HEK293 (cell line): ENCODE measurements at regions not wholly inside any gene's neighbourhood (a gene's known extent, or its start where the extent isn't known, plus 50 kb on each side); places are given as distances from the start of the nearest gene placed in this dataset.

Experiments
- CTCF ChIA-PET: fragments of 350-600 bp; formaldehyde crosslinking; extraction: SDS; loops from one replicate; lab custom pipeline; 2021; ENCODE audit warnings: antibody characterized with exemption; lab: Yijun Ruan, JAX
- POLR2A ChIA-PET: fragments of 300-600 bp; formaldehyde crosslinking; extraction: SDS; loops from one replicate; lab custom pipeline; 2020; ENCODE audit warnings: antibody characterized with exemption, inconsistent platforms; lab: Yijun Ruan, JAX
- H3K27ac ChIP-seq: fragments of 200-500 bp; sonication (Bioruptor generic); 2 replicates; pipeline ENCODE4 v1.5.1; 2014; ENCODE audit warnings: low read depth, low read length, control low read depth, inconsistent platforms; ENCODE audit errors: extremely low read depth
- H3K36me3 ChIP-seq, 2 experiments: fragments of 200-500 bp in 1 of 2; sonication (Bioruptor generic) in 1 of 2; 1 replicate in 1 of 2; 2 replicates in 1 of 2; pipeline ENCODE4 v1.5.1; 2014 to 2017; ENCODE audit warnings: inconsistent platforms in 2 of 2, low read length in 2 of 2; ENCODE audit not compliant: control insufficient read depth in 2 of 2, insufficient read depth in 1 of 2
- H3K4me1 ChIP-seq: fragments of 200-500 bp; sonication (Bioruptor generic); 2 replicates; pipeline ENCODE4 v1.5.1; 2014; ENCODE audit warnings: mild to moderate bottlenecking, low read length, inconsistent platforms; ENCODE audit not compliant: control insufficient read depth, insufficient read depth
- H3K4me3 ChIP-seq: 2 replicates; pipeline ENCODE4 v1.5.1; 2011; ENCODE audit warnings: low read depth, mild to moderate bottlenecking, control low read depth, low read length, moderate library complexity
- H3K9me3 ChIP-seq: fragments of 200-500 bp; sonication (Bioruptor generic); 2 replicates; pipeline ENCODE4 v1.5.1; 2014; ENCODE audit warnings: low read depth, low read length, inconsistent platforms; ENCODE audit not compliant: control insufficient read depth, insufficient read depth
- GLIS1 ChIP-seq: fragments of 450-650 bp; formaldehyde crosslinking; IDR thresholded peaks from 2 replicates; pipeline ENCODE4 v1.5.1; 2016; ENCODE audit warnings: missing biosample characterization, missing genetic modification characterization
- KLF8 ChIP-seq: fragments of 450-650 bp; formaldehyde crosslinking; IDR thresholded peaks from 2 replicates; pipeline ENCODE4 v1.5.1; 2016; ENCODE audit warnings: missing biosample characterization, missing genetic modification characterization
- KLF9 ChIP-seq: fragments of 450-650 bp; formaldehyde crosslinking; IDR thresholded peaks from 2 replicates; pipeline ENCODE4 v1.5.1; 2016; ENCODE audit warnings: missing biosample characterization, missing genetic modification characterization, low read depth
- SP3 ChIP-seq: fragments of 450-650 bp; formaldehyde crosslinking; IDR thresholded peaks from 2 replicates; pipeline ENCODE4 v1.5.1; 2016; ENCODE audit warnings: missing biosample characterization, missing genetic modification characterization
- TRIM28 ChIP-seq: IDR thresholded peaks from 2 replicates; pipeline ENCODE4 v1.6.1; 2011; ENCODE audit warnings: low read length, control low read depth, borderline replicate concordance
- YY1 ChIP-seq: fragments of 450-650 bp; formaldehyde crosslinking; IDR thresholded peaks from 2 replicates; pipeline ENCODE4 v1.5.1; 2018; ENCODE audit warnings: missing biosample characterization, missing genetic modification characterization
- ZNF140 ChIP-seq: fragments of 450-650 bp; formaldehyde crosslinking; IDR thresholded peaks from 2 replicates; pipeline ENCODE4 v1.5.1; 2016; ENCODE audit warnings: missing biosample characterization, missing genetic modification characterization
- ZNF16 ChIP-seq: fragments of 450-650 bp; formaldehyde crosslinking; IDR thresholded peaks from 2 replicates; pipeline ENCODE4 v1.5.1; 2016; ENCODE audit warnings: low read depth, missing biosample characterization, missing genetic modification characterization
- ZNF174 ChIP-seq: fragments of 450-650 bp; formaldehyde crosslinking; IDR thresholded peaks from 2 replicates; pipeline ENCODE4 v1.5.0; 2017; ENCODE audit warnings: missing biosample characterization, mild to moderate bottlenecking, missing genetic modification characterization
- ZNF202 ChIP-seq: fragments of 450-650 bp; formaldehyde crosslinking; IDR thresholded peaks from 2 replicates; pipeline ENCODE4 v1.5.1; 2016; ENCODE audit warnings: missing biosample characterization, missing genetic modification characterization, borderline replicate concordance
- ZNF223 ChIP-seq: fragments of 450-650 bp; formaldehyde crosslinking; IDR thresholded peaks from 2 replicates; pipeline ENCODE4 v1.5.1; 2016; ENCODE audit warnings: missing biosample characterization, missing genetic modification characterization
- ZNF239 ChIP-seq: fragments of 450-650 bp; formaldehyde crosslinking; IDR thresholded peaks from 2 replicates; pipeline ENCODE4 v1.5.1; 2016; ENCODE audit warnings: missing biosample characterization, missing genetic modification characterization
- ZNF24 ChIP-seq: fragments of 450-650 bp; formaldehyde crosslinking; IDR thresholded peaks from 2 replicates; pipeline ENCODE4 v1.5.1; 2016; ENCODE audit warnings: missing biosample characterization, missing genetic modification characterization
- ZNF274 ChIP-seq, 2 experiments: fragments of 200-500 bp in 1 of 2; fragments of 450-650 bp in 1 of 2; sonication (Bioruptor generic) in 1 of 2; formaldehyde crosslinking in 1 of 2; IDR thresholded peaks; 2 replicates each; pipeline versions ENCODE4 v1.5.1 to v1.6.1; 2014 to 2016; ENCODE audit warnings: borderline replicate concordance in 1 of 2, inconsistent platforms in 1 of 2, low read length in 1 of 2, missing biosample characterization in 1 of 2, missing genetic modification characterization in 1 of 2
- ZNF280D ChIP-seq: fragments of 450-650 bp; formaldehyde crosslinking; IDR thresholded peaks from 2 replicates; pipeline ENCODE4 v1.5.1; 2016; ENCODE audit warnings: missing biosample characterization, missing genetic modification characterization
- ZNF302 ChIP-seq: fragments of 450-650 bp; formaldehyde crosslinking; IDR thresholded peaks from 2 replicates; pipeline ENCODE4 v1.5.1; 2016; ENCODE audit warnings: missing biosample characterization, missing genetic modification characterization, low read depth
- ZNF354C ChIP-seq: fragments of 450-650 bp; formaldehyde crosslinking; IDR thresholded peaks from 2 replicates; pipeline ENCODE4 v1.5.1; 2016; ENCODE audit warnings: missing biosample characterization, missing genetic modification characterization, low read depth, borderline replicate concordance
- ZNF433 ChIP-seq: fragments of 450-650 bp; formaldehyde crosslinking; IDR thresholded peaks from 2 replicates; pipeline ENCODE4 v1.5.1; 2016; ENCODE audit warnings: missing biosample characterization, missing genetic modification characterization, low read depth
- ZNF549 ChIP-seq: fragments of 450-650 bp; IDR thresholded peaks from 2 replicates; pipeline ENCODE4 v1.5.1; 2018; ENCODE audit warnings: missing biosample characterization, missing genetic modification characterization, mild to moderate bottlenecking, inconsistent platforms, moderate library complexity
- ZNF580 ChIP-seq: fragments of 450-650 bp; formaldehyde crosslinking; IDR thresholded peaks from 2 replicates; pipeline ENCODE4 v1.5.1; 2016; ENCODE audit warnings: missing biosample characterization, missing genetic modification characterization
- ZNF600 ChIP-seq: fragments of 450-650 bp; formaldehyde crosslinking; IDR thresholded peaks from 2 replicates; pipeline ENCODE4 v1.5.1; 2016; ENCODE audit warnings: missing biosample characterization, missing genetic modification characterization
- ZNF624 ChIP-seq: fragments of 450-650 bp; formaldehyde crosslinking; IDR thresholded peaks from 2 replicates; pipeline ENCODE4 v1.5.1; 2017; ENCODE audit warnings: missing biosample characterization, missing genetic modification characterization
- ZNF677 ChIP-seq: fragments of 450-650 bp; IDR thresholded peaks from 2 replicates; pipeline ENCODE4 v1.5.0; 2018; ENCODE audit warnings: missing biosample characterization, mild to moderate bottlenecking, missing genetic modification characterization, moderate library complexity
- ZNF791 ChIP-seq: fragments of 450-650 bp; formaldehyde crosslinking; IDR thresholded peaks from 2 replicates; pipeline ENCODE4 v1.5.1; 2016; ENCODE audit warnings: missing biosample characterization, missing genetic modification characterization
- ZNF837 ChIP-seq: fragments of 450-650 bp; formaldehyde crosslinking; IDR thresholded peaks from 2 replicates; pipeline ENCODE4 v1.5.1; 2016; ENCODE audit warnings: missing biosample characterization, missing genetic modification characterization
- ZSCAN16 ChIP-seq: fragments of 450-650 bp; formaldehyde crosslinking; IDR thresholded peaks from 2 replicates; pipeline ENCODE4 v1.5.1; 2016; ENCODE audit warnings: missing biosample characterization, missing genetic modification characterization
- ZSCAN4 ChIP-seq: fragments of 450-650 bp; formaldehyde crosslinking; IDR thresholded peaks from 2 replicates; pipeline ENCODE4 v1.5.1; 2017; ENCODE audit warnings: missing biosample characterization, missing genetic modification characterization

GRCh38 chr5:61719124-61719523 is 387.1 kb downstream of the ZSWIM6 start (continued):
- no peak for TF ChIP-seq KLF8 (tag by site-specific recombination)
- TF ChIP-seq ZNF433 (tag by site-specific recombination) = no peak

- TF ChIP-seq ZNF791 (tag by site-specific recombination) (no peak), ZNF24 (tag by site-specific recombination) (no peak), YY1 (tag by site-specific recombination) (no peak), ZNF174 (tag by site-specific recombination) (no peak), ZNF677 (tag by site-specific recombination) (no peak), KLF9 (no peak), ZSCAN16 (no peak)
- ChIA-PET CTCF (no interaction called here), POLR2A (no interaction called here)
- Histone ChIP-seq H3K4me1 (no peaks in the 10 kb centered on the region), H3K36me3 (no peaks in the 10 kb centered on the region), H3K27ac (no peak overlapping the region), H3K4me3 (no peak overlapping the region), H3K9me3 (no peaks in the 10 kb centered on the region; the same call in 1 of the 2 replicates)
Observed at GRCh38 chr5:61720829-61721228, 388.8 kb downstream of the ZSWIM6 start.

GRCh38 chr5:61724102-61724501 is 392.0 kb downstream of the ZSWIM6 start:
- TF ChIP-seq ZNF202 (tag by site-specific recombination) (no peak), ZNF549 (no peak), ZNF140 (no peak), TRIM28 (no peak), ZNF837 (tag by site-specific recombination) (no peak), GLIS1 (tag by site-specific recombination) (no peak), ZSCAN4 (tag by site-specific recombination) (no peak), ZNF223 (no peak), ZNF580 (no peak), ZNF16 (no peak), ZNF354C (tag by site-specific recombination) (no peak), ZNF600 (tag by site-specific recombination) (no peak), ZNF624 (tag by site-specific recombination) (no peak), ZNF302 (tag by site-specific recombination) (no peak), ZNF280D (no peak), ZNF274 (IDR thresholded peaks at IDR 0.05; ENCODE audit: low read length) (no peak), ZNF274 (tag by site-specific recombination; IDR thresholded peaks at IDR 0.05; ENCODE audit: borderline replicate concordance) (no peak), SP3 (tag by site-specific recombination) (no peak), ZNF239 (no peak)
- Histone ChIP-seq H3K36me3 (no peaks in the 10 kb centered on the region), H3K9me3 (no peaks in the 10 kb centered on the region; the same call in 1 of the 2 replicates), H3K4me1 (no peaks in the 10 kb centered on the region), H3K4me3 (no peak overlapping the region), H3K27ac (no peak overlapping the region)
- POLR2A ChIA-PET = no interaction called here
- CTCF ChIA-PET = no interaction called here
